ENCODE measurements at regions not wholly inside any gene's neighbourhood (a gene's known extent, or its start where the extent isn't known, plus 50 kb on each side); places are given as distances from the start of the nearest gene placed in this dataset.

GRCh38 chr2:102078773-102079172 is 63.8 kb upstream of the IL1R1 start:
- no peak for DNase-seq (ENCODE audit: low read depth)

- DNase-seq (ENCODE audit: low read depth) = peak; percentile 63
These were observed 61.9 kb upstream of the IL1R1 start for GRCh38 chr2:102080451-102081242.

GRCh38 chr2:102081243-102081522 is 61.4 kb upstream of the IL1R1 start:
- no peak for DNase-seq (ENCODE audit: low read depth)

GRCh38 chr2:102081606-102082005 is 60.9 kb upstream of the IL1R1 start:
- DNase-seq (ENCODE audit: low read depth) = no peak

GRCh38 chr2:102082571-102083392 is 59.8 kb upstream of the IL1R1 start:
- peak; percentile 80 for DNase-seq (ENCODE audit: low read depth)

- DNase-seq (ENCODE audit: low read depth) = no peak
These were observed 59.2 kb upstream of the IL1R1 start for GRCh38 chr2:102083393-102083703.

- DNase-seq (ENCODE audit: low read depth) = no peak
These were observed 57.9 kb upstream of the IL1R1 start for GRCh38 chr2:102084651-102085050.

- DNase-seq (ENCODE audit: low read depth) = no peak
These were observed 57.3 kb upstream of the IL1R1 start for GRCh38 chr2:102085238-102085637.

- DNase-seq (ENCODE audit: low read depth) = no peak
These were observed 56.2 kb upstream of the IL1R1 start for GRCh38 chr2:102086150-102086872.

GRCh38 chr2:102091121-102091520 is 51.4 kb upstream of the IL1R1 start:
- DNase-seq (ENCODE audit: low read depth) = no peak

GRCh38 chr2:102091908-102092307 is 50.6 kb upstream of the IL1R1 start:
- no peak for DNase-seq (ENCODE audit: low read depth)

GRCh38 chr2:102092535-102092934 is 50.0 kb upstream of the IL1R1 start:
- DNase-seq (ENCODE audit: low read depth) = no peak

Measured in EH (cell line).